ENCODE measurements at regions not wholly inside any gene's neighbourhood (a gene's known extent, or its start where the extent isn't known, plus 50 kb on each side); places are given as distances from the start of the nearest gene placed in this dataset.

DNA sequence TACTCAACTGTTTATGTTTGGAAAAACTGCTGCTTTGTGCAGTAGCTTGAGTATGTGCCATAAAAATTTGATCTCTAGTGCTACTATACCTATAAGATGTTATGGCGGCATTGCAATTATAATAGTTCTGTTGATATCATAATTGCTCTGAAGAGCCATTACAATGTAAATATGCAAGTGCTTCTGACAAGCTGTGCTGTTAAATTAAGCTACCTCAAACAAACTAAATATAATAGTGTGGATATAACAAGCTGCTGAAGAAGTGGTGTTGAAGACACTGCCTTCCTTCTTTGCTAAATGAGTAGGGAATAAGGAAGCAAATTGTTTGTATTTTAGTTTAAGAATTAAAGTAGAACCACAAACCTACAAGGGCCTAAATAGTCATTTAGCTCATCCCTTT, 301.0 kb upstream of the MIS18BP1 start:
- no peak overlapping the region for H3K27ac ChIP-seq
- TF ChIP-seq ZFX (IDR thresholded peaks at IDR 0.05; ENCODE audit: borderline replicate concordance) = no peak
- TF ChIP-seq, protein P1, sequence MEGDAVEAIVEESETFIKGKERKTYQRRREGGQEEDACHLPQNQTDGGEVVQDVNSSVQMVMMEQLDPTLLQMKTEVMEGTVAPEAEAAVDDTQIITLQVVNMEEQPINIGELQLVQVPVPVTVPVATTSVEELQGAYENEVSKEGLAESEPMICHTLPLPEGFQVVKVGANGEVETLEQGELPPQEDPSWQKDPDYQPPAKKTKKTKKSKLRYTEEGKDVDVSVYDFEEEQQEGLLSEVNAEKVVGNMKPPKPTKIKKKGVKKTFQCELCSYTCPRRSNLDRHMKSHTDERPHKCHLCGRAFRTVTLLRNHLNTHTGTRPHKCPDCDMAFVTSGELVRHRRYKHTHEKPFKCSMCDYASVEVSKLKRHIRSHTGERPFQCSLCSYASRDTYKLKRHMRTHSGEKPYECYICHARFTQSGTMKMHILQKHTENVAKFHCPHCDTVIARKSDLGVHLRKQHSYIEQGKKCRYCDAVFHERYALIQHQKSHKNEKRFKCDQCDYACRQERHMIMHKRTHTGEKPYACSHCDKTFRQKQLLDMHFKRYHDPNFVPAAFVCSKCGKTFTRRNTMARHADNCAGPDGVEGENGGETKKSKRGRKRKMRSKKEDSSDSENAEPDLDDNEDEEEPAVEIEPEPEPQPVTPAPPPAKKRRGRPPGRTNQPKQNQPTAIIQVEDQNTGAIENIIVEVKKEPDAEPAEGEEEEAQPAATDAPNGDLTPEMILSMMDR (IDR thresholded peaks at IDR 0.05) = no peak

DNA sequence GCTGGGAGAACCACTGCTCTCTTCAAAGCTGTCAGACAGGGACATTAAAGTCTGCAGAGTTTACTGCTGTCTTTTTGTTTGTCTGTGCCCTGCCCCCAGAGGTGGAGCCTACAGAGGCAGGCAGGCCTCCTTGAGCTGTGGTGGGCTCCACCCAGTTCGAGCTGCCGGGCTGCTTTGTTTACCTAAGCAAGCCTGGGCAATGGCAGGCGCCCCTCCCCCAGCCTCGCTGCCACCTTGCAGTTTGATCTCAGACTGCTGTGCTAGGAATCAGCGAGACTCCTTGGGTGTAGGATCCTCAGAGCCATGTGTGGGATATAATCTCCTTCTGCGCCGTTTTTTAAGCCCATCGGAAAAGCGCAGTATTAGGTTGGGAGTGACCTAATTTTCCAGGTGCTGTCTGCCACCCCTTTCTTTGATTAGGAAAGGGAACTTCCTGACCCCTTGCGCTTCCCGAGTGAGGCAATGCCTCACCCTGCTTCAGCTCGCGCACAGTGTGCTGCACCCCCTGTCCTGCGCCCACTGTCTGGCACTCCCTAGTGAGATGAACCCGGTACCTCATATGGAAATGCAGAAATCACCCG, 298.3 kb upstream of the MIS18BP1 start:
- TF ChIP-seq, protein P1 (IDR thresholded peaks at IDR 0.05) = 0 out of 2 replicates have a peak, but pooled peaks have one; percentile 21
- H3K27ac ChIP-seq = 0 out of 2 replicates have a peak overlapping the region, but pooled peaks have one; percentile 33

DNA sequence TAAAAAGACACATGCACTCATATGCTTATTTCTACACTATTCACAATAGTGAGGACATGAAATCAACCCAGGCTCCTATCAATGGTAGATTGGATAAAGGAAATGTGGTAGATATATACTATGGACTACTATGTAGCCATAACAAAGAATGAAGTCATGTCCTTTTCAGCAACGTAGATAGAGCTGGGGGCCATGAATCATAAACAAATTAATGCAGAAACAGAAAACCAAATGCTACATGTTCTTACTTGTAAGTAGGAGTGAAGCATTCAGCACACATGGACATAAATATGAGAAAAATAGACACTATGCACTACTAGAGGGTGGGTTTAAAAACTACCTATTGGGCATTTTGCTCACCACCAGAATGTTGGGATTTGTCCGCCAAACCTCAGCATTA, 278.0 kb upstream of the MIS18BP1 start:
- no peak for TF ChIP-seq ZFX (IDR thresholded peaks at IDR 0.05; ENCODE audit: borderline replicate concordance)
- TF ChIP-seq, protein P1 (IDR thresholded peaks at IDR 0.05) = no peak
- H3K27ac ChIP-seq = no peak overlapping the region

DNA sequence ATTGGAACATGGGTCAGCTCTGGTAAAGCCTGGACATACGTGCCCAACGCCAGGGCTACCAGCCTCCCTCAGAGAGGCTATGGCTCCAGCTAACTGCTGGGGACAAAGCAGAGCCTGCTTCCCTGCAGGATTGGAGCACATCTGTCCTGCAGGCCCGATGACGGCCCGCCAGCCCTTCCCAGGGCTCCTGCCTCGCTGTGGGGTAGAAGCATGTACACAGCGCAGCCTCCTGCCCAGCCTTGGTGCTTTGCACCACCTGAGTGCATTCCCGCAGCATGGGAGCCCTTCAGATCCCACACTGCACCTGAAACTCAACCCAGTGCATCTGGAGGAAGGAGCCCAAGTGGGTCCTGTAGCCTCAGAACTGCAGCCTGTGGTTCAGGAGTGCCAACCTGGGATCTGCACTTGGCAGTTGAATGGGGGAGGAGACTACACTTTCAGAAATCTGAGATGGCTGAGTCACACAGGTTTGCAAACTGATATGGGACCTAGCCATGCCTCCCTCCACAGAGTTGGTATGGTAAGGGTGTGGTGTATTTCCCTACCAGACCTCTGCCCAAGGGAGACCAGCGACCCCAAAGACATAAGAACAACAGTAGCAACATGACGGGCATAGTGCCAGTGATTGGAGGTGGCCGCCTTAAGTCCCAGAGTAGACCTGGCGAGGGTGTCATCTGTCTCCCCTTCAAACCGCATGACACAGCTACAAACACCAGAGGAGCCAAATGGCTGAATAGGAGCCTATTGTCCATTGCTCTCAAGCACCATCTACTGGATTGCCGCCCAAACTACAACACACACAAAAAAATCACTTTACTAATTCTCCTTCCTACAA, 273.9 kb upstream of the MIS18BP1 start:
- no peak overlapping the region for H3K27ac ChIP-seq
- TF ChIP-seq ZFX (IDR thresholded peaks at IDR 0.05; ENCODE audit: borderline replicate concordance) = no peak
- TF ChIP-seq, protein P1 (IDR thresholded peaks at IDR 0.05) = peak; percentile 87

DNA sequence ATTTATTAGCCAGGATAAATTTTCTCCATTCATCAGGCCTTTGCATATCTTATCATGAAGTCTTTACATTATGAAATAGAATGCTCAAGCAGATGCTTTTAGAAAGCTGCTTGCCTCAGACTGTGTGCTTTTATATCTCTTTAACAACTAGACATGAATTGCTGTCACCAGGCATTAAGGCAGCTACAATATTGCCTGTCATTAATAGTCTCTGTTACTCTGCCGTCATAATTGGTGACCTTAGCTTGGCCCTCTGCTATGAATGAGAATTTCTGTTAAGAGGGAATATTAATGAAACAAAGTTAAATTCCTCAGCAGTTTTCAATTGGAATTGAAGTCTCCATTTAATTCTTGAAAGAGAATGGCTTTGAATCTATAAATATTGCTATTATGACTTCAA, 266.8 kb upstream of the MIS18BP1 start:
- TF ChIP-seq ZFX (IDR thresholded peaks at IDR 0.05; ENCODE audit: borderline replicate concordance) = no peak
- TF ChIP-seq, protein P1 (IDR thresholded peaks at IDR 0.05) = no peak
- no peak overlapping the region for H3K27ac ChIP-seq

DNA sequence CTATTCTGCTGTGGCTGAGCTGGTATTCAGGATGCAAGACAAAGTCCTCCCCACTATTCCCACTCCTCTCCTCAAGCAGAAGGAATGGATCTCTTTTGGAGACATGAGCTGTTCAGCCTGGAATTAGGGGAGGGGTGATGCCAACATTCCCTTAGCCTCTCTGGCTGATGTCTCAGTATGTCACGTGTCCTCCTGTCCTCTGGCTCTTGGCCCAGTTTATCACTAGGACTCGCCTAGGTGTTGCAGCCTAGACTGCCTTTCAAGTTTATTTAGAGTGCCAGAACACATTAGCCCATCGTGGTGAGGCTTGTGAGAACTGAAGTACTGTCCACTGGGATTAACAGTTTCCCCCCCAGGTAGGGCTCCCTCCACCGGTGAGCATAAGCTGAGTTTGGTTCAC, 239.9 kb upstream of the MIS18BP1 start:
- TF ChIP-seq, protein P1 (IDR thresholded peaks at IDR 0.05) = no peak
- TF ChIP-seq ZFX (IDR thresholded peaks at IDR 0.05; ENCODE audit: borderline replicate concordance) = no peak
- H3K27ac ChIP-seq = no peak overlapping the region

DNA sequence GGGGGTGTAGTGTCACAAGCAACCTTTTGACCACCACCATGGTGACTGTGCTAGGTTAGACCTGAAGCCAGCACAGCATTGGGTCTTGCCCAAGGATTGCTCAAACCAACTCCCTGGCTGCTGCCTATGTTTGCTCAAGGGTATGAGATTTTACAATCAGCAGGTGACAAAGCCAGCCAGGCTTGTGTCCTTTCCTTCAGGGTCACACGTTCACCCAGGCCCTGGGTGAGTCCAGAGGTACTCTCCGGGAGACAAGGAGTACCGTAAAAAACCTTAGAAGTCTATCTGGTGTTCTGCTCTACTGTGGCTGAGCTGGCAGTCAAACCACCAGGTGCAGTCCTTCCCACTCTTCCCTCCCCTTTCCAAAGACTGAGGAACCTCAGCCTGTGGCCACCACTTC, 238.9 kb upstream of the MIS18BP1 start:
- H3K27ac ChIP-seq = no peak overlapping the region
- TF ChIP-seq ZFX (IDR thresholded peaks at IDR 0.05; ENCODE audit: borderline replicate concordance) = no peak
- TF ChIP-seq, protein P1 (IDR thresholded peaks at IDR 0.05) = no peak

All from 22Rv1 (cell line).